Raji (cell line): ENCODE measurements at regions not wholly inside any gene's neighbourhood (a gene's known extent, or its start where the extent isn't known, plus 50 kb on each side); places are given as distances from the start of the nearest gene placed in this dataset.

ENCODE experiments used
- POLR2A ChIP-seq: IDR thresholded peaks from 2 replicates; pipeline ENCODE4 v1.6.1; 2011; ENCODE audit warnings: low read depth, low read length, control low read depth; ENCODE audit not compliant: insufficient read depth

DNA sequence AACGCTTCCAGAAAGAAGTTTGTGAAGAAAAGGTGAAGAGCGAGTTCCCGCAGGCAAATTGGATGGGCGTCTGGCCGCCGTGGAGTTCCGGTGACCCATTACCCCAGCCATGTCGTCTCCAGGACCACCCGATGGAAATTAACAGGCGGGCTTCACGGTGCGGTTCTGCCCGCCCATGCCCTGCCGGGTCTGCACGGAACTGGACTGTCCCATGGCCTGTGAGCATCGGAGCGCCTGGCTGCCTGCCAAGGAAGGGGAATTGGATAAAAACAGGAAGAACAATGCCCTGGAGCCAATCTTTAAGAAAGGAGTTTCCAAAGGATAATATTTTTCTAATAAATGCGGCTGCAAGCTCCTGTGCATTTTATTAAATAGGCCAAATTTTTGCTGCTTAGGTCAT, 319.8 kb upstream of the SLC7A11 start:
- no peak for TF ChIP-seq POLR2A

DNA sequence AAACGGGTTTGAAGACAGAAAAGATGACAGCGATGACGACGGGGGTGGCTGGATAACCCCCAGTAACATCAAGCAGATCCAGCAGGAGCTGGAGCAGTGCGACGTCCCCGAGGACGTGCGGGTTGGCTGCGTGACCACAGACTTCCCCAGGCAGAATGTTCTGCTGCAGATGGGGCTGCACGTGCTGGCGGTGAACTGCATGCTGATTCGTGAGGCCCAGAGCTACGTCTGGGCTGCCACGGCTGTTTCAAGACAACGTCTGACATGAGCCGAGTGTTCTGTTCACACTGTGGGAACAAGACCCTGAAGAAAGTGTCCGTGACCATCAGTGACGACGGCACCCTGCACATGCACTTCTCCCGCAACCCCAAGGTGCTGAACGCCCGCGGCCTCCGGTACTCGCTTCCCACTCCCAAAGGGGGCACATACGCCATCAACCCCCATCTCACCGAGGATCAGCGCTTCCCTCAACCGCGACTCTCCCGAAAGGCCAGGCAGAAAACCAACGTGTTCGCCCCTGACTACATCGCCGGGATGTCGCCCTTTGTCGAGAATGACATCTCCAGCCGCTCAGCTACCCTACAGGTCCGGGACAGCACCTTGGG, 319.2 kb upstream of the SLC7A11 start:
- no peak for TF ChIP-seq POLR2A

DNA sequence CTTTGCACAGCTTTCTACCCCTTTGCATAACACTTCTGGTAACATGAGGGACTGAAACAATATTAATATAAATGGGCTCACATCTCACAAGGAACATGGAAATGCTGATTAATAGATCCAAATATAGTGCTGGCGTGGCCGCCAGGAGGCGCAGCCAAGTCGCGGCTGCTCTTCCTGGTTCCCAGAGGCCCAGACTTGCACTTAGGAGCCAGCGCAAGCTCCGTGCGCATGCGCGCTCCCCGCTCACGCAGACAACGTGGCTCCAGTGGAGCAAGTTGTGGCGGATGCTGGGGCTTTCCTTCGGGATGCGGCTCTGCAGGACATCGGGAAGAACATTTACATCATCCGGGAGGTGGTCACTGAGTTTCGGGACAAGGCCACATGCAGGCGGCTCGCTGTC, 318.3 kb upstream of the SLC7A11 start:
- TF ChIP-seq POLR2A = no peak

DNA sequence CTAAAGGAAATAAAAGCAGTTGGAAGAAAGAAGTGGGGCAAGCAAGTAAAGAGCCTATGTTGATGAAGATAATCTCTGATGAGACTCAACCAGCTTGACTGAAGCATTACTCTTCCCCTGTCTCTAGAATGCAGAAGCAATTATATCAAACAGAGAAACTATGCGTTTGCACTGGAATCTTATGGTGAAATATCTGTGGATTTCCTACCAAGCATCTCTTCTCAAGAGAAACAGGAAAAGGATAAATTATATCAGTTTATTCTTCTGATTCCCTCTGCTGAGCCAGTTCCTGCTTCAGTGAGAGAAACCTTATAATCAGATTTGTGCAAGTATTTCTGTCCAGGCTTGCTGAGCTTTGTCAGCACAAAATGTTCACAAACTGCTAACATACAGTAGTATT, 316.7 kb upstream of the SLC7A11 start:
- no peak for TF ChIP-seq POLR2A

DNA sequence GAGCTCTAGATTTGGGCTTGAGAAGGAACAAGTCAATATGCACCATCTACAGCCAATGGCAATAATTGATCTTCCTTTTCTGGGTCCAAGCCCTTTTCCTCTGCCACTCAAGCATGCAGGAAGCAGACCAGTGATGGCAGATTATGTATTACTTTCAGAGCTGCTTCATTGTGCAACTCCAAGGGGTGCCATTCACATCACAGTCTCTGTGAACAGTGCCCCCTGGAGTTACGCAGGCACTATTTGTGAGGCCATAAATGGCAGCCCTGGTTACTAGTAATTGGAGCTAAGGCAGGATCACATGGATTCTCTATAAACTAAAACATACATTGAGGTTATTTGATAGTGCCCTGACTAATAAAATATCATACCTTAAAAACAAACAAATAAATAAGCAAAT, 313.4 kb upstream of the SLC7A11 start:
- no peak for TF ChIP-seq POLR2A

DNA sequence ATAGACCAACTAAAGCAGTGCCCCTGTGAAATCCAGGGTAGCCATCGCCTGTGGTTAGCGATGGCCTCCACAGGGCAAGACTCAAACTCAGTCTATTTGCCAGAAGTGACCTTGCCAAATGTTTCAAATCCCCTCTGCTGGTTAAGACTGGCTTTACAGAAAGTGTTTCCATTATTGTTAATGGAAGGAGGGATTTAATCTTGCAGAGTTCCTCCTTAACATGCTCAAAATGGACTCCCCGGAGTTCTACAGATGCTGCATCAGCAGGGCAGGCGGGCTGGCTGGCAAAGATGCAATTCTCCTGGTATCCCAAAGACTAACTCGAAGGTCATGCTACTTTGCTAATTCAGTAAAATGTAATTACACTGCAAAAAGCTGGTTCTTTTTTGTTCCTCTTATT, 313.0 kb upstream of the SLC7A11 start:
- TF ChIP-seq POLR2A = no peak

DNA sequence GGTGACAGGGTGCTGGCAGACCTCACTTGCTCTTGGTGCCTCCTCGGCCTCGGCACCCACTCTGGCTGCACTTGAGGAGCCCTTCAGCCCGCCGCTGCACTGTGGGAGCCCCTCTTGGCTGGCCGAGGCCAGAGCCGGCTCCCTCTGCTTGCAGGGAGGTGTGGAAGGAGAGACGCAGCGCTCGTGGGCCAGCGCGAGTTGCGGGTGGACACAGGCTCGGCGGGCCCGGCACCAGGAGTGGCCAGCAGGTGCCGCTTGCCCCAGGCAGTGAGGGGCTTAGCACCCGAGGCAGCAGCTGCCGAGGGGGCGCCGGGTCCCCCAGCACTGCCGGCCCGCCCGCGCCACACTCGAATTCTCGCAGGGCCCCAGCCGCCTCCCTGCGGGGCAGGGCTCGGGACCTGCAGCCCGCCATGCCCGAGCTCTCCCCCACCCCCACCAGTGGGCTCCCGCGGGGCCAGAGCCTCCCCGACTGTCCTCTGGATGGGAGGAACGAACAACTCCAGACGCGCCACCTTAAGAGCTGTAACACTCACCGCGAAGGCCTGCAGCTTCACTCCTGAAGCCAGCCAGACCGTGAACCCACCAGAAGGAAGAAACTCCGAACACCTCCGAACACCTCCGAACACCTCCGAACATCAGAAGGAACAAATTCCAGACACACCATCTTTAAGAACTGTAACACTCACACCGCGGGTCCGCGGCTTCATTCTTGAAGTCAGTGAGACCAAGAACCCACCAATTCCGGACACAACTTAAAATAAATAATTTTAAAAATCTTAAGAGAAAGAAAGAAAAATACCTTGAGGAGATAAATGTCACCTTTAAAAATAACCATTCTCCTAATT, 311.1 kb upstream of the SLC7A11 start:
- TF ChIP-seq POLR2A = no peak

DNA sequence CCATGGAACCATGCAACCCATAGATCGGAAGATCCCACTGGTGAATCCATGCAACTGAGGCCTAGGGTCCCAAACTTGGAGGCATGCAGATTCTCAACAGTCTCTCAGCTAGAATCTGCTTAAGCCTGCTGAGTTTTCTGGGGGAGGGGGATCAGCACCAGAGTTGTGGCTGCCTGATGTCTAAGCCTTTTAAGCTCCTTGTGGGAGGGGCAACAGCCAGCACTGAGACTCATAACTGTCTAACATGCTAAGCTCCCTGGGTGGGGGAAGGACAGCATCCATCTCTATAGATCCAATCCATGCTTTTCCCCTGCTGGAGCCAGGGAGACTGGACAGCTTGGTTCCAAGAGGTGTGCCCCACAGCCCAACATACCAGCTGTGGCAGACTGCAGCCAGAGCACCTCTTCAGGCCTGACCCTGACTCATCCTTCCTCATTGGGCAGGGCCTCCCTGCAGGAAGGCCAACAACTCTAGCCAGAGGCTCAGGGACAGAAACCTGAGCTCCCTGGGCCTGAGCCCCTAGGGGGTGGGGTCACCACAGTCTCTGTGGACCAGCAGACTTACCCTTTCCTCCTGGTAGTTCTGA, 300.1 kb upstream of the SLC7A11 start:
- TF ChIP-seq POLR2A = no peak

DNA sequence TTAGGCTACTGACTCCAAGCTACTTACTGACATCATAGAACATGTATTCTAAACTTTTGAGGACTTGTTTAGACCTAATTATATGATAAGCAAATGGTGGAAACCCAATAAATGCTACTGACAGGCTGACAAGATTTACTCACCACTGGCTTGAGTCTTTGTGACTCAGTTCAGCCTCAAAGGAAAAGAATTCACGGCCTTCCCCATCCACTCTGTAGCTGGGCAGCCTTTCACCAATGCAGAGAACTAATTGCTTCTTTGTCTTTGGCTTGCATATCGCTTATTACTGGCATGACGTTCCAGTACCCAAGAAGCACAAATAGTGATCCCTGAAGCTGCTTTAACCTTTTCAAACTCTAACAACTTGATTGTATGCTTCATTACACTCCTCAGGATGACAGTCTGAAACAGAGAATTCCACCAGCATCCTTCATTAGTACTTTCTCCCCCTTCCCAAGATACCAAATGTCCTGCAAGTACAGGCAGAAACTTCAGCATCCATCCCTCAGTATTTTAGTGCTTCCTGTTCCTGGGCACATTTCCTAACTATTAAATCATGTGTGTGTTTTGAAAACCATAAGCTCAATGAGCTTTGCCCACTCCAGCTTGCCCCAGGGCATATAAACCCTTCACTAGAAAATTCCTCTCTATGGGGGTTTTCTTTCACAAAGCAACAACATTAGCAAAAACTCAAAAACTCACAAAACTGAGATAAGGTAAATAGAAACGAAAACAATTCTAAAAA, 298.1 kb upstream of the SLC7A11 start:
- TF ChIP-seq POLR2A = no peak

DNA sequence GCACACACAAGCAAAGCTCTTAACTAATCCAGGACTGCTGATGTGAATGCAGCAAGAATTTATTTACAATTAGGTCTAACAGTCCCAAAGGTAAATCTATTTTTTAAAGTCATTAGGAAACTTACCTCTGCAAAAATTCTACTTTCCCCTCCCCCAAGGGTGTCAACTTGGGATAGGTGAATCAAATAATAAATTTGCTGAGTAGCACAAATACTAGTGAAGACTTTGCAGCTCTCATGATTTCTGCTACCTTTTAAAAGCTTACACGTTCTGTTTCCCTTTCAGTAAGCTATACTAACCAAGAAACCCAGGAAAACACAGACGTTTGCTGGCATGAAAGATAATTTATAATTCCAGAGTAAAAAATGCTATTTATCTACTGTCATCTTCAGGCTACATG, 296.6 kb upstream of the SLC7A11 start:
- TF ChIP-seq POLR2A = no peak

DNA sequence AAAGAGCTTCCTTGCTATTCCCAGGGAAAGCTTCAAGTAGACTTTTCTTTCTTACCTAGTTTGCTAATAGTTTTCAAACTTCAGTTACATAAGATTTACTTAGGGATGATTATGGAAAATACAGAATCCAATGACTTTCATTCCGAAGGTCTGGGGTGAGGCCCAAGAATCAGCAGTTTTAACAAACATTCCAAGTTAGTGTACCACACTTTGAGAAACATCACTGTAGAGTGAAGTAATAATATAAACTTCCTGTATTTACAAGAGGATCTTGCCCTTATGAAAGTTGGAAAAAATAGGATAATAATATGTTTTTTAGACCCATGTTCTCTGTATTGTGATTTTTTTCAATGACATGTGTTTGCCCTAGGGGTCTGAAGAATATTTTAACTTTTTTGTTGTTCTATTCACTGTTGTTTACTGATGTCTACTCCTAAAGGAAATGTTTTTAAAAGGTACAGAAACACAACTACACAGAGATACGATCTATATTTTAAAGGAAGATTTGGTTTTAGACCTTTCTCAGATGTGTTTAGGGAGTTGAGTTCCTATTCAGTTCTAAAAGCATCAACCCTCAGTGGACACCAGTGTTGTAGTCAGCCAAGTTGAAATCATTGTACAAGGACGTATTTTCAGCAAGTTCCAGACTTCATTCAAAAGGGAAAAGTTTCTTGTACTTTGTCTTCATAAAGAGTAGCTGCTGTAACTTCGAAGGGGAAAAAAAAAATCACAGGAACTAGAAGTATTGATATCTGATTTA, 295.8 kb upstream of the SLC7A11 start:
- TF ChIP-seq POLR2A = no peak

DNA sequence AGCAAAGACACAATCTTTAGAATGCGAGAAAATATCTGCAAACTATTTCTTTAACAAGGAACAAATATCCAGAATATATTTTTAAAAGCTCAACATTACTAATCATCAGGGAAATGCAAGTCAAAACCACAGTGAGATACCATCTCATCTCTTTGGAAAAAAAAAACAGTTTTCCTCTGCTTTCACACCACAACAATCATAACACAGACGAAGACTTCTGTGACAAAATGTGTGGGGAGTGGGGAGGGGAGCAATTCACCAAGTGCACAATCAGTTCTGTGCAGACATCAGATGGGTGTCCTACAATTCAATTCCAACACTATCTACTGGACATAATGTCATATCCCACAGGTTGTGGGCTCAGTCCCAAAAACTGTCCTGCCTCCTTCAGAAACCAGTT, 293.2 kb upstream of the SLC7A11 start:
- no peak for TF ChIP-seq POLR2A

DNA sequence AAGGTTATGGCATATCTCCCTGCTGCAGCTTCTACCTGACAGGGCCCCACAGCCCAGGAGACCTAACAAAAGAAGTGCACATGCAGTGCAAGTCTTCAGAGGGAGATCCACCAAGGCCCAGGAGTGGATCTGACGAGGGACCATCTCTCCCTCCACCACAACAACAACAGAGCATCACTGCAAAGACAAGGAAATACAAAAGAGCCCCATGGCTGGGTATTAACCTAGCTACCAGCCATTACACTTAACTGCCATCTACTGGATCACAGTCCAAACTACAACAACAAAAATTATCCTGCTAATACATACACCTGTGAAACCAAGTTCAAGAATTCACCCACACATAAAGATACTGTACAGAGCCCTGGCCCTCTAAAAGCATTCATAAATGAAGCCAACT, 280.2 kb upstream of the SLC7A11 start:
- TF ChIP-seq POLR2A = no peak

DNA sequence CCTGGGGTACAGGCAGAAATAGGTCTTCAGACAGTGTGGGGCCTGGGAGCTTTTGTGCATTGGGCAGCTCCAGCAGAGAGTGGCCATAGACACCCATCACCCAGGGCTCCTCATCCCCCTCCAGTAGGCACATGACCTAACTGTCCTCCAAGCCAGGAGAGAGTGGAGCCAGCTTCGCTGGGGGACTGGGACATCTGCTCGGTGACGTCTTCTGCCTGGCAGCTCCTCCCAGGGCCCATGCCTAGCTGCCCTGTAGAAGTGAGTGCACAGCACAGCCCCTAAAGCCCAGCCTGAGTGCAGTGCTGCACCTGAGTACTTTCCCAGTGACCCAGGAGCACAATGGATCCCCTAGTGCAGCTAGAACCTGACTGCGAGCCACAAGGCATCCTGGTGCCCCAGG, 279.7 kb upstream of the SLC7A11 start:
- no peak for TF ChIP-seq POLR2A

DNA sequence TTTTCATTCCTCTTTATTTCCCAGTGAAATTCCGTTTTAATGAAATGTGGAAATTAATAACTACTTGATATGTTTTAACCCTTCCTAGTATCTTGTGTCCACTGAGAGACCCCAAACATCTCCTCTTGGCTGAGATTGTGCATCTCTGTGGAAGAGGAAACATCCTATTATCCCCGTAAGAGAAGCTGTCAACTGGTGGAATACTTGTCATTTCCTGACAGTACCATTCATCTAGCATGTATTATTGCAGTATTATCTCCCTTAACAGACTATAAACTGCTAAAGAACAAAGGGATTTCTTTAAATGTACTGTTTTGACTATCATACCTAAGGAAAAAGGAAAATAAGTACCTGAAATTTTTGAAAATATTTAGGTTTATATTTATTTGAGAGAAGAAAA, 277.3 kb upstream of the SLC7A11 start:
- TF ChIP-seq POLR2A = no peak
